Stomach smooth muscle (tissue), 2 donors: ENCODE measurements at regions not wholly inside any gene's neighbourhood (a gene's known extent, or its start where the extent isn't known, plus 50 kb on each side); places are given as distances from the start of the nearest gene placed in this dataset.

Experiments used
- H3K27ac ChIP-seq: one replicate; pipeline ENCODE4 v1.7.0; 2013; ENCODE audit warnings: mild to moderate bottlenecking, low read length, inconsistent platforms
- H3K27me3 ChIP-seq, 2 donors: one replicate each; pipeline ENCODE4 v1.7.0; 2013; ENCODE audit warnings: low read length in 2 of 2; ENCODE audit not compliant: insufficient read depth in 2 of 2, control insufficient read depth in 1 of 2
- H3K36me3 ChIP-seq, 2 donors: one replicate each; pipeline ENCODE4 v1.7.0; 2013; ENCODE audit warnings: low read length in 2 of 2; ENCODE audit not compliant: control insufficient read depth in 2 of 2, insufficient read depth in 2 of 2
- H3K4me1 ChIP-seq: one replicate; pipeline ENCODE4 v1.7.0; 2013; ENCODE audit warnings: low read length; ENCODE audit not compliant: control insufficient read depth, insufficient read depth
- H3K4me3 ChIP-seq, 2 donors: one replicate each; pipeline ENCODE4 v1.7.0; 2013; ENCODE audit warnings: low read length in 2 of 2
- H3K9ac ChIP-seq, 2 donors: one replicate each; pipeline ENCODE4 v1.7.0; 2013; ENCODE audit warnings: low read length in 2 of 2, mild to moderate bottlenecking in 1 of 2
- H3K9me3 ChIP-seq, 2 donors: one replicate each; pipeline ENCODE4 v1.7.0; 2013; ENCODE audit warnings: low read length in 2 of 2; ENCODE audit not compliant: control insufficient read depth in 2 of 2
- donor health status: healthy.
- donor health status: Pancreatic carcinoma.

DNA sequence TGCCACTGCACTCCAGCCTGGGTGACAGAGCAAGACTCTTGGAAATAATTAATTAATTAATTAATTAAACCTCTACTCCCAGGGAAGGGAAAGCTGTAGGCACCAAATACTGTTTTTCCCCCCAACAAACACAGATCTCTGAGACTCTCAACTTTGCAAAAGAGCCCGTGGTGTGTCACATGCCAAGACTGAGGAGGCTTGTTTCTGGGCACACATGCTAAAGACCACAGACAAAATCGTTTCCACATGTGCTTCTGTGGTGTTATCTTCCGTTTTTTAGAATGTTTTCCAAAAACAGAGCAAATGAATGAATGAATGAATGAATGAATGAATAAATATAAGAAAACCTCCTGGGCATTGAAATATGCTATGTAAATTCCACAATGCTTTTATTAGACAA is 55.6 kb upstream of the ATXN1 start:
- no peaks in the 10 kb centered on the region for H3K9me3 ChIP-seq
- H3K4me3 ChIP-seq, result no peak overlapping the region
- no peaks in the 10 kb centered on the region for H3K27me3 ChIP-seq
- H3K4me1 ChIP-seq, result no peaks in the 10 kb centered on the region
- no peak overlapping the region for H3K27ac ChIP-seq
- H3K36me3 ChIP-seq, result no peaks in the 10 kb centered on the region
- H3K9ac ChIP-seq, result no peak overlapping the region

- no peak overlapping the region for H3K4me3 ChIP-seq
- H3K27me3 ChIP-seq, result no peaks in the 10 kb centered on the region
- no peak overlapping the region for H3K9ac ChIP-seq
- H3K9me3 ChIP-seq, result no peaks in the 10 kb centered on the region
- H3K27ac ChIP-seq, result no peak overlapping the region
- no peaks in the 10 kb centered on the region for H3K4me1 ChIP-seq
- H3K36me3 ChIP-seq, result no peaks in the 10 kb centered on the region
Observed at GRCh38 chr6:16812993-16813392, 51.7 kb upstream of the ATXN1 start.

- no peaks in the 10 kb centered on the region for H3K9me3 ChIP-seq
- no peaks in the 10 kb centered on the region for H3K36me3 ChIP-seq
- no peak overlapping the region for H3K9ac ChIP-seq
- H3K27me3 ChIP-seq, result no peaks in the 10 kb centered on the region
- no peak overlapping the region for H3K27ac ChIP-seq
- H3K4me1 ChIP-seq, result no peaks in the 10 kb centered on the region
- no peak overlapping the region for H3K4me3 ChIP-seq
Observed at GRCh38 chr6:16811277-16811979, 50.2 kb upstream of the ATXN1 start.
